ENCODE measurements at regions not wholly inside any gene's neighbourhood (a gene's known extent, or its start where the extent isn't known, plus 50 kb on each side); places are given as distances from the start of the nearest gene placed in this dataset.

DNA sequence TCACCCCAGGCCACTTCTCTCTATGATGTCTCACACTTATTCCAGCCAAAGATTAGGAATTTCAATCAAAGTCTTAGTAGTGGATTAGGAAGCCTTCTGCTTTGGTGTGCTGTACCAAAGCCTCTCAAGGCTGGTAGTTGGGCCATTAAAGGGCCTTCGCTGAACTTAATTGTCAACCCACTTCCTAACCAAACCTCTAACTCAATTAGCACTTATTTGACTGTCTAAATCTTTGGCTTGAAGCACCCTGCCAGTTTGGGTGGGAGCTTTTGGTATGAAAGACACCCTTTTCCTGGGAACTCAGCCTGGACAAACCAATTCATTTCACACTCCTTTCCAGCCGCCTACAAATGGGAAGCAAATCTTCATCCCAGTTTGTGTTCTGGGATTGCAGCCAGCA lies 81.5 kb downstream of the BMP2 start:
- TF ChIP-seq, protein P1, sequence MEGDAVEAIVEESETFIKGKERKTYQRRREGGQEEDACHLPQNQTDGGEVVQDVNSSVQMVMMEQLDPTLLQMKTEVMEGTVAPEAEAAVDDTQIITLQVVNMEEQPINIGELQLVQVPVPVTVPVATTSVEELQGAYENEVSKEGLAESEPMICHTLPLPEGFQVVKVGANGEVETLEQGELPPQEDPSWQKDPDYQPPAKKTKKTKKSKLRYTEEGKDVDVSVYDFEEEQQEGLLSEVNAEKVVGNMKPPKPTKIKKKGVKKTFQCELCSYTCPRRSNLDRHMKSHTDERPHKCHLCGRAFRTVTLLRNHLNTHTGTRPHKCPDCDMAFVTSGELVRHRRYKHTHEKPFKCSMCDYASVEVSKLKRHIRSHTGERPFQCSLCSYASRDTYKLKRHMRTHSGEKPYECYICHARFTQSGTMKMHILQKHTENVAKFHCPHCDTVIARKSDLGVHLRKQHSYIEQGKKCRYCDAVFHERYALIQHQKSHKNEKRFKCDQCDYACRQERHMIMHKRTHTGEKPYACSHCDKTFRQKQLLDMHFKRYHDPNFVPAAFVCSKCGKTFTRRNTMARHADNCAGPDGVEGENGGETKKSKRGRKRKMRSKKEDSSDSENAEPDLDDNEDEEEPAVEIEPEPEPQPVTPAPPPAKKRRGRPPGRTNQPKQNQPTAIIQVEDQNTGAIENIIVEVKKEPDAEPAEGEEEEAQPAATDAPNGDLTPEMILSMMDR (IDR thresholded peaks at IDR 0.05): no peak
- no peak for TF ChIP-seq POLR2A (IDR thresholded peaks at IDR 0.05)
